ENCODE measurements at regions not wholly inside any gene's neighbourhood (a gene's known extent, or its start where the extent isn't known, plus 50 kb on each side); places are given as distances from the start of the nearest gene placed in this dataset.
"Not testable (repeated sequence)": the region's sequence is repeated elsewhere in the genome, so short reads cannot be mapped to it uniquely, and the experiment has no call there.

DNA sequence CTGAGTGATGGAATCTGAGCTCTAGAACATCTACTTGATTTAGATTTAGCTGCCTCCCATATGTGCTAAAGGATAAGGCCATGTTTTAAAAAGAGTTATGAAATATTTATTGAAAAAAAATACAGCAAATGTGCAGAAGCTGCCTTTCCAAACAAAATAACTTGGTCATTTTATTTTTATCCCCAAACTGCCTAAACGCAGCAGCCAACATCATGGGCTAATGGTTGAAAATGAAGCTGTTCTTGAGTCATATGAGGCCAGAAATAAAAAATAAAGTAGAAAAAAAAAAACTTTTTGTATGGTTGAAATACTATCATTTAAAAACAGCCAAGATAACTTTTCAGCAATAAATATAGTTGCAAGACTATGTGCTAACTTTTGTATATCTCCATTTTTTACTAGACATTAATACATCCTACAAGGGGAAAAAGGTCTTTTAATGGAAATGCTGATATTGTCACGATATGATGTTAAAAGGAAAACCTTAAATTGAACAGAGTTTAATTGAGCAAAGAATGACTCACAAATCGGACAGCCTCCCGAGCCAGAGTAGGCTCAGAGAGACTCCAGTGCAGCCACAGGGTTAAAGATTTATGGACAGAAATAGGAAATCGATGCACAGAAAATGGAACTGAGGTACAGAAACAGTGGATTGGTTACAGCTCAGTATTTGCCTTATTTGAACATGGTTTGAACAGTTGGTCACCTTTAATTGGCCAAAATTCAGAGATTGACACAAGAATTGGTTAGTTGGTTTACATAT is 305.8 kb downstream of the MDFIC start:
- Mint-ChIP-seq H3K36me3 (no peaks in the 10 kb centered on the region), H3K27me3 (peaks cover 4% of the 10 kb centered on the region), H3K9me3 (no peaks in the 10 kb centered on the region), H3K4me3 (no peak overlapping the region), H3K4me1 (peaks cover 17% of the 10 kb centered on the region), H3K27ac (no peak overlapping the region)
- no peak for DNase-seq

- Mint-ChIP-seq H3K4me3 (no peak overlapping the region), H3K36me3 (no peaks in the 10 kb centered on the region), H3K4me1 (peaks cover 17% of the 10 kb centered on the region), H3K9me3 (no peaks in the 10 kb centered on the region), H3K27me3 (peaks cover 4% of the 10 kb centered on the region), H3K27ac (no peak overlapping the region)
- DNase-seq = no peak
These were observed 304.5 kb downstream of the MDFIC start for GRCh38 chr7:115226410-115226809.

GRCh38 chr7:115224922-115225321 is 303.0 kb downstream of the MDFIC start:
- H3K4me3 Mint-ChIP-seq = no peak overlapping the region
- peaks cover 7% of the 10 kb centered on the region for H3K4me1 Mint-ChIP-seq
- H3K27me3 Mint-ChIP-seq = peaks cover 4% of the 10 kb centered on the region
- no peaks in the 10 kb centered on the region for H3K36me3 Mint-ChIP-seq
- no peak for DNase-seq
- H3K27ac Mint-ChIP-seq = no peak overlapping the region
- no peaks in the 10 kb centered on the region for H3K9me3 Mint-ChIP-seq

DNA sequence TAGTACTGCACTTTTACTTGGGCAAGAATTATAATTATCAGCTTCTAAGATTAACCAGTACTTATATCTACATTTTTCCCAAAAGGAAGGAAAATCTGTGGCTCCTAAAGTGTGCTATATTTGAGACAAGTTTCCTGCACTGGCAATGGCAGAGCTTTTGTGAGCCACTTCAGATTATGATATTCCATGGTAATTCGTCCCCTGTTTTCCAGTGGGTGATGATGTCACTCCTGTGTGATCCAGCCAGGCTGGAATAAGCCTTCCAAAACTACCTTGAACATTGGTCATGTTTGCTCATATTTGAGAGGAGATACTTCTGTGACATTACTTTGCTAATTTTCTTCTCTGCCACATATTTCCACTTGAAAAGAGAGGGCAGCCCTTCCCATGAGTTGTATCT is 302.1 kb downstream of the MDFIC start:
- Mint-ChIP-seq H3K9me3 (no peaks in the 10 kb centered on the region), H3K36me3 (no peaks in the 10 kb centered on the region), H3K27ac (no peak overlapping the region), H3K4me1 (no peaks in the 10 kb centered on the region), H3K27me3 (peaks cover 4% of the 10 kb centered on the region), H3K4me3 (no peak overlapping the region)
- no peak for DNase-seq

DNA sequence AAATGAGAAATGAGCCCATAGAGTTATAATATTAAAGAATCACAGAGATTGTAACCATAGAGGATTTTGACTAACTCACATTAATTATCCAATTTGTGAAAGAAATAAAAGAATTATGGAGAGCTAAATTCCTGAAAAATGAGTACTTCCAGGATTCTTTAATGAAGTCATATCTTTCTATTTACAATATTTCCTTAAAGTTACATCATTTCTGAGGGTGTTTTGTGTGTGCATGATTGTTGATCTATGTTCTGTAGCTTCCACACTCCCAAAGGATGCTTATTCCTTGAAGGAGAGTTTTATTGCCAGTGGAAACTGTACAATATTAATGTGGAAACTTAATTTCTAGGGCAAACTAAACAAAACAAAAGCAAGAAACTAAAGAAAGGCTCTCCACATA is 299.6 kb downstream of the MDFIC start:
- no peak overlapping the region for H3K27ac Mint-ChIP-seq
- no peaks in the 10 kb centered on the region for H3K36me3 Mint-ChIP-seq
- no peak for DNase-seq
- H3K9me3 Mint-ChIP-seq = no peaks in the 10 kb centered on the region
- peaks cover 4% of the 10 kb centered on the region for H3K27me3 Mint-ChIP-seq
- H3K4me1 Mint-ChIP-seq = peaks cover under 1% of the 10 kb centered on the region
- no peak overlapping the region for H3K4me3 Mint-ChIP-seq

- H3K27ac Mint-ChIP-seq = no peak overlapping the region
- H3K9me3 Mint-ChIP-seq = no peaks in the 10 kb centered on the region
- peaks cover 2% of the 10 kb centered on the region for H3K4me1 Mint-ChIP-seq
- H3K36me3 Mint-ChIP-seq = no peaks in the 10 kb centered on the region
- DNase-seq = no peak
- no peaks in the 10 kb centered on the region for H3K27me3 Mint-ChIP-seq
- no peak overlapping the region for H3K4me3 Mint-ChIP-seq
These were observed 296.2 kb downstream of the MDFIC start for GRCh38 chr7:115218076-115218475.

- H3K4me1 Mint-ChIP-seq = peaks cover 2% of the 10 kb centered on the region
These were observed 295.5 kb downstream of the MDFIC start for GRCh38 chr7:115217373-115217772.

GRCh38 chr7:115216652-115217051 is 294.8 kb downstream of the MDFIC start:
- Mint-ChIP-seq H3K27me3 (no peaks in the 10 kb centered on the region), H3K4me3 (no peak overlapping the region), H3K27ac (no peak overlapping the region), H3K9me3 (no peaks in the 10 kb centered on the region), H3K36me3 (no peaks in the 10 kb centered on the region), H3K4me1 (peaks cover 2% of the 10 kb centered on the region)
- no peak for DNase-seq

More at GRCh38 chr7:115217373-115217772, 295.5 kb downstream of the MDFIC start:
- DNase-seq = no peak
- Mint-ChIP-seq H3K36me3 (no peaks in the 10 kb centered on the region), H3K4me3 (no peak overlapping the region), H3K27ac (no peak overlapping the region), H3K27me3 (no peaks in the 10 kb centered on the region), H3K9me3 (no peaks in the 10 kb centered on the region)

DNA sequence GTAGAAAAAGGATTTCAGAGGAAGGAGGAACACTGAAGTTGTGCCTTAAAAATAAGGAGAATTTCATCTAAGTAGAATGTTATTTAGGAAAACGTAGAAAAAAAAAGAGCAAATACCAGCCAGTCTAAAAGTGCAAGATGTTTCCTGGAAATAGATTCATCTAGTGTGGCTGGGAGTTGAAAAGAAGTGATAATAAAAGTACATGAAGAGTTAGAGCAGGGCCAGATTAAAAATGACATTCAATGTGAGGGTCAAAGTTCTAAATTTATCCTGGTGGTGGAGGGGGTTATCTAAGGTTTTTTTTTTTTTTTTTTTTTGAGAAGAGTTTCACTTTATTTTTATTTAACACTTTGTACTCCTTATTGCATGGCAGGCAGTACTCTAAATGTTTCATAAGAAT is 289.3 kb downstream of the MDFIC start:
- Mint-ChIP-seq H3K4me3 (no peak overlapping the region), H3K36me3 (no peaks in the 10 kb centered on the region)

DNA sequence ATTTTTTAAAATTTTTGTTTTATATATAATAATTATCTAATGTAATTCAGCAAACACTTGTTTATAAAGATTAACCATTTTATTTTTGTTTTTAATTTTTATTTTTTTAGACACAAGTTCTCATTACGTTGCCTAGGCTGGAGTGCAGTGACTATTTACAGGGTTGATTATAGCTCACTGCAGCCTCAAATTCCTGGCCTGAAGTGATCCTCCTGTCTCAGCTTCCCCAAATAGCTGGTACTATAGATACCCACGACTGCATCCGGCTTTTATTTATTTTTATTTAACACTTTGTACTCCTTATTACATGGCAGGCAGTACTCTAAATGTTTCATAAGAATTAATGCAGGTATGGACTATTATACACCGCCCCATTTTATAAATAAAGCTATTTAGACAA is 288.7 kb downstream of the MDFIC start:
- no peaks in the 10 kb centered on the region for H3K36me3 Mint-ChIP-seq
- no peak overlapping the region for H3K4me3 Mint-ChIP-seq
- H3K9me3 Mint-ChIP-seq = peaks cover 11% of the 10 kb centered on the region
- H3K27me3 Mint-ChIP-seq = peaks cover 6% of the 10 kb centered on the region
- DNase-seq = no peak
- no peaks in the 10 kb centered on the region for H3K4me1 Mint-ChIP-seq
- no peak overlapping the region for H3K27ac Mint-ChIP-seq

More for the DNA sequence above, 289.3 kb downstream of the MDFIC start:
- H3K27ac Mint-ChIP-seq = no peak overlapping the region
- peaks cover 6% of the 10 kb centered on the region for H3K27me3 Mint-ChIP-seq
- peaks cover 8% of the 10 kb centered on the region for H3K9me3 Mint-ChIP-seq
- H3K4me1 Mint-ChIP-seq = no peaks in the 10 kb centered on the region
- DNase-seq = no peak

GRCh38 chr7:115208710-115209560 is 287.0 kb downstream of the MDFIC start:
- Mint-ChIP-seq H3K27me3 (peaks cover 6% of the 10 kb centered on the region), H3K27ac (no peak overlapping the region), H3K9me3 (peaks cover 12% of the 10 kb centered on the region), H3K4me3 (no peak overlapping the region), H3K36me3 (no peaks in the 10 kb centered on the region), H3K4me1 (no peaks in the 10 kb centered on the region)
- no peak for DNase-seq

DNA sequence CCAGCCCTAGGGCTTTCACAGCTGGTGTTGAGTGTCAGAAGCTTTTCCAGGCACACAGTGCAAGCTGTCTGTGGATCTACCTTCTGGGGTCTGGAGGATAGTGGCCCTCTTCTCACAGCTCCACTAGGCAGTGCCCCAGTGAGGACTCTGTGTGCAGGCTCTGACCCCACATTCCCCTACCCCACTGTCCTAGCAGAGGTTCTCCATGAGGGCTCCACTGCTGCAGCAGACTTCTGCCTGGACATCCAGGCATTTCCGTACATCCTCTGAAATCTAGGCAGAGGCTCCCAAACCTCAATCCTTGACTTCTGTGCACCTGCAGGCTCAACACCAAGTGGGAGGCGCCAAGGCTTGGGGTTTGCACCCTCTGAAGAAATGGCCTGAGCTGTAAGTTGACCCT is 284.5 kb downstream of the MDFIC start:
- peaks cover 12% of the 10 kb centered on the region for H3K9me3 Mint-ChIP-seq
- not testable (repeated sequence) for H3K27me3 Mint-ChIP-seq, H3K36me3 Mint-ChIP-seq, H3K4me3 Mint-ChIP-seq, H3K27ac Mint-ChIP-seq, DNase-seq, H3K4me1 Mint-ChIP-seq

DNA sequence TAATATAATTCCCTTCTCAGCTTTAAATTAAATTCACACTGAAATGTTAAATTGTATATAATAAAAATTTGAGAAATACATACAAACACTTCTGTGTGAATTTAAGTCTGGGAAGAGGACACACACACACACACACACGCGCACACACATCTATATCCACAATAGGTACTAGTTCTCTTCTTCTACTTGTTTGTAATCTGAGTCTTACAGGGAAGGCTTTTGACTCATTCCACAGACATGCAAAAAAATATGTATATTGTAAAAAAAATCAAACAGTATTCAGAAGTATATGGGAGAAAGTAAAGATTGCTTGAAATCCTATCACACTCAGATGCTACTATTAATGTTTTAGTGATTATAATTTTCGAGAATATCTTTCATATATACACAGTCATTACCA is 276.2 kb downstream of the MDFIC start:
- Mint-ChIP-seq H3K27me3 (no peaks in the 10 kb centered on the region), H3K9me3 (no peaks in the 10 kb centered on the region), H3K4me1 (no peaks in the 10 kb centered on the region), H3K27ac (no peak overlapping the region), H3K4me3 (no peak overlapping the region), H3K36me3 (no peaks in the 10 kb centered on the region)
- DNase-seq = no peak

DNA sequence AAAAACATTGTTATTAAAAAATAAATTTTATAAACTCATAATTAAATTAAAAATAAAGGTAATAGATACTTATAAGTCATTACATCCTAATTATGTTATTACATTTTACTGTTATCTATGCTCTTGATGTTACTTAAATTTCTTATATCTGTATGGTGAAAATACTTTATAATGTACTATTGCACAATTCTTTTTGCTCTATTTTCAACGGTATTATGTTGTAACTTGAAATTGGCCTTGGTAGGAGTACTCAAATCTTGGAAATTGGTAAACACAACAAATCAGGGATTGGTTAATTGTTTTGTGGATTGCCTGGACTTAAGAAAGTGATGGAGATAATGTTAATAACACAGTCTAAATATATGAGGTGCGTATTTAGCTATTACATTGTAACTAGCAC is 273.3 kb downstream of the MDFIC start:
- H3K27ac Mint-ChIP-seq = no peak overlapping the region
- no peaks in the 10 kb centered on the region for H3K27me3 Mint-ChIP-seq
- no peaks in the 10 kb centered on the region for H3K9me3 Mint-ChIP-seq
- no peak for DNase-seq
- no peaks in the 10 kb centered on the region for H3K4me1 Mint-ChIP-seq
- no peaks in the 10 kb centered on the region for H3K36me3 Mint-ChIP-seq
- H3K4me3 Mint-ChIP-seq = no peak overlapping the region

GRCh38 chr7:115191526-115191925 is 269.6 kb downstream of the MDFIC start:
- H3K36me3 Mint-ChIP-seq = no peaks in the 10 kb centered on the region
- no peaks in the 10 kb centered on the region for H3K9me3 Mint-ChIP-seq
- no peak for DNase-seq
- H3K4me3 Mint-ChIP-seq = no peak overlapping the region
- no peaks in the 10 kb centered on the region for H3K27me3 Mint-ChIP-seq
- H3K4me1 Mint-ChIP-seq = no peaks in the 10 kb centered on the region
- H3K27ac Mint-ChIP-seq = no peak overlapping the region

Measured in activated naive CD8-positive, alpha-beta T cell treated with anti-CD3 and anti-CD28 coated beads for 36 hours (primary cell).